GM21526 (cell line): ENCODE measurements at regions not wholly inside any gene's neighbourhood (a gene's known extent, or its start where the extent isn't known, plus 50 kb on each side); places are given as distances from the start of the nearest gene placed in this dataset.

Experiments used
- ATAC-seq: cut with Tn5 transposase; IDR thresholded peaks from one replicate; pipeline ENCODE4 v1.9.1; 2021; ENCODE audit warnings: moderate library complexity; ENCODE audit not compliant: unreplicated experiment, low FRiP score

DNA sequence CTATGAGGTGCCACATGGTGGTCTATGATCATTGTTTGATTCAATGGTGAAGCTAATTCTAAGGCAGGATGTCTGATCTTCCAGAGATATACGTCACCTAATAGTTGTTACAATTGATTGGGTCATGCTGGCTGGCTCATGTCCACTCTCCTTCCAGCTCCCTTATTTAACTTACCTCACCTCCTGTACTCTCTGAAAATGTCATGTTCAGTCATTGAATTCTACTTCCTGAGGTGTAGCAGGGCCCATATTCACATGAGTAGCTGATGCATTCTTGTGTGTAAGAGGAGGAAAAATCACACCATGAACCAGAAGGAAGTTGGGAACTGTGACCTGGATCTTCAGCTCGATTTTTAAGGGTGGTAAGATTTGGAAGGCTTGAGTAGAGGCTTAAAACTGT lies 795.8 kb downstream of the QKI start:
- ATAC-seq: no peak

DNA sequence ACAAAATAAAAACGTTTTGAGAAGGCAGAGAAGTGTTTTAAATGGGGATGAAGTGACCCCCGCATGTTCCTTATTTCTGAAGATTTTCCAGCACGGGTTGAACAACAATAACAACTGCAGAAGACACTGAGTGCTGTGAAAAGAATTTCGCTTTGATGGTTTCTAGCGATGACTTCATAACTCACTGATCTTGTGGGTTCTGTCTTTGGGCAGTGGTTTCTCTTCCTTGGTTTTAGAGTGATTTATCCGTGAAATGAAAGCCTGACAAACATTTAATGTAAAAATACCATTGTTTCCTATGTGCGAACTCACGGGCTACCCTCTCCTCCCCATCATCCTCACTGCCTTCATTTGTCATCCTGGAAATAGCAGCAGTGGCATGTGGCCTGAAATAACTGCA lies 793.9 kb downstream of the QKI start:
- no peak for ATAC-seq

DNA sequence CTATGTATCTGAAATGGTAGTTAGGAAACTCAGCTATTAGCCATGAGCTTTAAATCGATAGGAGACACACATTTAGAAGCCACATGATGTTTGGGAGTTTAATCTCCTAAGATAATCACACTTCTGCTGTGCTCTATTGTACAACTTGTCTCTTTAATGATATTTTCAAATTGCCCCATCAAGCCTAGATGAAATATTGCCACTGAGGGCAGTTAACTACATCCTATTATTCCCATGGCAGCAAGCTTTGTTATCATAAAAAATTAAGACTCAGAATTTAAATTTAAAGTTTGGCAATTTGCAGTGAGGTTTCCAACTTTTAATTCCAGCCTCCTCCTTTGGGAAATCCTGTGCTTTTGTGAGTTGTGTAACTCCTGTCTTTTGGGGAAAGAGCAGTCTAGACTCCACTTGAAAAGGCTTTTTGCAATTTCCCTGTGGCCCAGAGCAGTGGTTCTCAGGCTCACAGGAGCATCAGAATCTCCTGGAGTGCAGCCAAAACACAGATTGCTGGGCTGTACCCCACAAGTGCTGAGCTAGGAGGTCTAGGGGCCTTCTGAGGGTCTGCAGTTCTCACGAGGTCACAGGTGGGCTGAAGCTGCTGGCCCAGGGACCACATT lies 792.4 kb downstream of the QKI start:
- ATAC-seq: no peak

DNA sequence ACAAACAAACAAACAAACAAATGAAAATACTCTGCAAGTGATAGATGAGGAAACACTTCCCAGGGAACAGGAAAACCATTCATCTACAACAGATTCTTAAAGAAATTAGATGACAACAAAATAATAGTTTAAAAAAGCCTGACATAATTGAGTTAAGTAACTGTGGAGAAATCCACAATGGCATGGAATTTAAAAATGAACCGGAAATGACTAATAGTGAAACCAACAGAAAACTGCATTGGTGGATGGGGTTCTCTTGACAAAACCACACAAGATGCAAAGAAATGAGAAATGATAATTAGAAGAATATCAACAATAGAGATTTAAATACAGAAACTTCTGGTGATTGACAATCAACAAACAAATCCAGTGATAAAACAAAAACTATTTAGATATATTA lies 785.6 kb downstream of the QKI start:
- ATAC-seq: no peak

DNA sequence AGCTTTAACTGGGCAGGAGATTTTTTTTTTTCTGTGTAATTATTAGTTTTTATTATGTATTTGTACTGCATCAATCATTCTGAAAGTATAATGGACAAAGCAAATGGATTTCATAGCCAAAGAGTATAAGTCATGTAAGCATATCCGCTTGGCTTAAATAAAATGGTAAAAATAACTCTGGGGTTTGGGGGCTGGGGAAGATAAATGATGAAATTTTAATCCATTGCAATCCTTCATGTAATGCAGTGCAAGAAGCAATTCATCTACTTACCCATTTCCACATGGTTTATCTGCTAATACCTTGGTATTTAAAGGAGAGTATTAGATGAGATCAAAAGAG lies 781.4 kb downstream of the QKI start:
- no peak for ATAC-seq

DNA sequence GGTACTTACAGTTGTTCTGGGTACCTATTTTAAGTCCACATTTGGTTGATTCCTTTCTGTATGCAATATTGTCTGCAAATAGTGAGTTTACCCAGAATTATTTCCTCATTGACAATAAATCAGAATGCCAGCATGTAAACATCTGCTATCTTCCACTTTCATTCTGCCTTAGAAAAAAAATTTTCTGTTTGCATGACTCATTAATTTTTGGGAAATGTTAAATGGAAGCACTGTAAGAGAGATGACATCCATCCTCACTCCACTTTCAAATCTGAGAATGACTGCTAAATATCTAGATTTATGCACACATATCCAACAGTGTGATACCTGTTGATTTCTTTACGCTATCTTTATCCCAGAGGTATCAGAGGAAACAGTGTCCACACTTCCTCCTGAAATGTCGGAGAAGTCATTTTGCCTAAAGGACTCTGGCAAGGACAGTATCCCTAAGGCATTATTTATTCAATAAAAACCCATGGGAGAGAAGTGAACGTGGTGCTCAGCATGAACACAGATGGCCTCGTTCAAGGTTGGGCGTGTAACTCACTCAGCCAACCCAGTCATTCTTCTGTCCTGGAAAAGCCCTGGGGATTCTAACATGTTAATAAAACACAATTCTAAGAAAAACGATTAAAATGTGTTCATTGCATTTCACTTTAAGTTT lies 780.9 kb downstream of the QKI start:
- ATAC-seq: no peak

DNA sequence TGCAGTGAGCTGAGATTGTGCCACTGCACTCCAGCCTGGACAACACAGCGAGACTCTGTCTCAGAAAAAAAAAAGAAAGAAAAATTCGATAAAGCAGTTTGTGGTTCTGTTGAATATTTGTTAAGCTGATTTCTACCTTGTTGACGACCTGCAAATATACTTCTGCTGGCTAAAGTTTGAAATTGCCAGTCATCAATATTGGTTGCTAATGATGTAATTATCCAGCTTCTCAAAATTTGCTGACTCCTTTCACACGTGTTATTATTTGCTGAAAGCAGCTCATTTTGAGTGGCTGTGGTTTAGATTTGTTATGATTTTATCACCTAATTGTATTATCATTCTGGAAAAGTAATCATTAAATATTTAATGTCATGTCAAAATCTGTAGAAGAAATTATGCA lies 774.3 kb downstream of the QKI start:
- no peak for ATAC-seq

DNA sequence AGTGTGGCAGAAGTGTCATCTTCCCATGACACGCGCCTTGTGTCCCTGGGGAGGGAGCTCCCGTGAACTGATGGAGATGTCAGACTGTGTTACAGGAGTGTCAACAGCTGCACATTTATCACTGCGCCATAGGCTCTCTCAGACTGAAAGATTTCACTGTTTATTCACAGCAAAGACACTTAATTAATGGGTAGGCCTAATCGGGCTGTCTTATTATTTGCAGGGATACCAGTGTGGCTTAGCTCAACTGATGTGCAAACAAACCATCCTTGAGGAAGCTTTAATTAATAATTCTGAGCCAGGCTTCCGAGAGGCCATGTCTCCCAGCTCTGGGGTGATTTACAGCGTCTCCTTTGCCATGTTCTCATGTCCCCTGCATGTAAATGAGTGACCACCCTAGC lies 771.0 kb downstream of the QKI start:
- no peak for ATAC-seq

DNA sequence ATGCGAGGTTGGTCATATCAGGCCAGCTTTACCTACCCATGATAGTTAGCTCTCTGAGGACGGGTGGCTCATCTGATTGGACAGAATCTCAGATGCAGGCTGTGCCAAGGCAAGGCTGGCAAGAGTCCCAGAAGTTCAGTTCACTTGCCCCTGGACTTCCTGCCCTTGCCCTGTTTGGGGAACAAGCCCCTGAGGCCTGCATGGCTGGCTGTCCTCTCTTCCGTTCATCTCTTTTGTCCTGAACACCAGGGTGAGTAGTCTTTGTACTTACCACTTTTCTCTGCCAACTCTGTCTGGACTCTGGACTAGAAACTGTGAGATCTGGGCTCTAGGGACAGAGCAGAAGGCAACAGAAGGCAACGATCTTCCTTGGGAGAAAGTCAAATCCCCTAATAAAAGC lies 769.9 kb downstream of the QKI start:
- ATAC-seq: no peak

DNA sequence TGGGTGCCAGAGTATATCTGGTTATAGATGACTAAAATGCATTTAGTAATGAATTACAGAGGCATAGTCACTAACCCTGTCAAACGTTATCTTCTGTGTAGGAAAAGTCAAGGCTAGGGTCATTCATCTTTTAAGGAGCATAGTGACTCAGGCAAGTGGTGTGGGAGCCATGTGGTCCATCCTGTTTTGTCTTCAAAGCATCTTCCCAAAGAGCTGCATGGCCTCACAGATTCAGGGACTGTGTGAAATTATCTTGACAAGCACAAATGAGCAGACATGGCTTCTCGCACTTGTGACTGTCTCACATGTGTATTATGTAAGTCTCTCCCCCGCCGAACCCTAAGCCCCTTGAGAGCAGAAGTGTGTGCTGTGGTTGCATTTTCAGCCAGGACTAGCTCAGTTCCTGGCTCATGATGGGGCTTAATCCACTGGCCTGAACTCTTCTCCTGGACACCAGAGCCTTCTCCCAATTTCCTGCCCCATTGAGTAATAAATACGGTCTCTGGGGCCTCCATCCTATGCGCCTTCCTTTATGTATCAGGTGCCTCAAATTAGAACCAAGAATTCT lies 769.1 kb downstream of the QKI start:
- no peak for ATAC-seq

DNA sequence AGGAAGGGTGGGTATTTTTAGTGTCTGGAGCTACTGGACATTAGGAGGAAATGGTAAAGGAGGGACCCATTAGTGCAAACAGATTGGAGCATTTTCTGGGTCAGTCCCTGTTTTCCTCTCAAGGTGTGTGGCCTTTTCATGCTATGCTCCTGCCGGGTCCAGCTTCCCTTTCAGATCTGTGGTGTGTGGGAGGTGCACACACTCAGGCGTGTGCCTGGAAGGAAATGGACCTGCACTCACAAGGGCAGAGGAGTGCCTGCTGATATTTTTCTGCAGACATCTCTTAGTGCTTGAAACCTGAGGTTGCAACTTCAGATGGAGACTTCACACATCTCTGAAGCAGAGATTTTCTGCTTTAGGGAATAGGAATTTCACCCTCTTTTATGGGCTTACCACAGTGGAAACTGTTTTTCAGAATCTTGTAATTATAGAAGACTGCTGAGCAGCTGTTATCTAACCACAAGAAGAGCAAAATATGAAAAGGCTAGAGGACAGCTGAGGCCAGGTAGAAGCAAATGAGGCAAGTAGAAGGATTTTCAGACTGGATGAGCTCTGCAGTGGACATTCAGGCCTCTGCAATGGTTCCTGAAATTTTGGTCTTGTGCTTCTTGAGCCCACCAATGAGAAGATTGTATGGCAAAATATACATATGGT lies 764.3 kb downstream of the QKI start:
- no peak for ATAC-seq

DNA sequence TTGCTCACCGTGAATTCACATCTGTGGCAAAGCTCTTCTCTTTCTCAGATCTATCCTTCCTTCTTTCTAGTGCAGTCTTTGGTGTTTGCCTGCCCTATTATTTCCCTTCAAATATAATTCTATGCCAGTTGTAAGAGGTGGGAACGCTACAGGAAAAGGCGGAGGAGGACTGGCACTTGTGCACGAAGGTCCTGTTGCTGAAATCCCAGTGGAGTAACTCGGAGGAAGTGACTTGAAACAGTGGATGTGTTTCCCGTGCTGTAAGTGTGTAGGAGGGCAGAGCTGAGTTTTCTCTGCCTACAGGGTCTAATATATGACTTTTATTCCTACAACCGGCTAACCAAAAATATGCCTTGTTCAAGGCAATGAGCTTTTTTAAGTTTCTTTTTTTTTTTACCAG lies 754.8 kb downstream of the QKI start:
- no peak for ATAC-seq

DNA sequence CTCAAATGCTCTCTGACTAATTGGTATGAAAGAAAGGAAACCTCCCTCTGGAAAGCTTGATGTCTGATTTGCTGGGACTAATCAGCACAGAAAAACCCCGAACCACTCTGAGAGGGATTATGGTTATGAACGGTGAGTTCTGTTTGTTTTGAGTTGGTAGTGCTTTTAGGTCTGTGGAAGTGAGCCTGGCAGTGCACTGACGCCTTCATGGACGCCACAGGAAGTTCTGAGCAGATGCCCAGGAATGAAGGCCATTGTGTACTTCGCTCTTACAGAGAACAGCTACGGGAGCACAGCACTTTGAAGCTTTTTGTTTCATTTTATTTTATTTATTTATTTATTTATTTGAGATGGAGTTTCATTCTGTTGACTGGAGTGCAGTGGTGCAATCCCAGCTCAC lies 754.1 kb downstream of the QKI start:
- ATAC-seq: no peak

DNA sequence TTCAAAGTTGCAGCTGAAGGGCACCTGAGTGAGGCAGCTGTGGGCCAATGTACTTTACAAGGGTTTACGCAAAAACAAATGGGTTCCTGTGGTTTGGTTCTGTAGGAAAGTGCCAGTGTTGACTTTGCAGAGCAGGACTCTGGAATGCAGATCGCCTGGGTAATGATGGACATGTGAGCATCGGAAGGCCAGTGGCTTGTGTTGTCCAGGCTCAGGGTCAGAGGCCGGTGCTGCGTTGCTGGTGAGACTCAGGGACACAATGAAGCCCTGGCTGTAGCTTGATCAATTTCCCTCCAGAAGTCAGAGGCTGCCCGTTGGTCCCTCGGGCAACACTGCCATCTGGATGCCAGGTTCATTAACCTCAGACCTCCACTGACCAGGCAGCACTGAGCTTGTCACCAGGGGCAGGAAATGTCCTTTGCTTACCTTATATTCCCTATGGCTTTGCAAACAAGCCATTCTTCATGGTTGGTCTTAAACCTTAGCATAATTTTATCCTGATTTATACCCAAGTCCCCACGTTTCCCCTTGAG lies 753.4 kb downstream of the QKI start:
- no peak for ATAC-seq

DNA sequence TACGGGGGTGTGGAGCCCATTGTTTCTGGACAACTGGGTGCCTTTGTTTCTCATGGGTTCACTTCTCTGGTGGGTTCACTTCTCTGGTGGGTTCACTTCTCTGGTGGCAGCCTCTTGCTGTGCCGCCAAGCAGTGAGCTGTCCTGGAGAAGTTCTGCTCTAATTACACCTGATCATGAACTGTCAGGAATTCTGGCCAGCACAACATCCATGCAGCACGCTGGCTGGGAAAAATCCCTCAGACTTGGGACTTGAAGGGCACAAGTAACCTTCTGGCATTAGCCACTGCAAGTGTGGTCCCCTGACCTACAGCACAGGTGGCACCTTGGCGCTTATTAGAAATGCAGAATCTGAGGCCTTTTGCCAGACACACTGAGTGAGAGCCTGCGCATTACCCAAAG lies 752.5 kb downstream of the QKI start:
- ATAC-seq: no peak

DNA sequence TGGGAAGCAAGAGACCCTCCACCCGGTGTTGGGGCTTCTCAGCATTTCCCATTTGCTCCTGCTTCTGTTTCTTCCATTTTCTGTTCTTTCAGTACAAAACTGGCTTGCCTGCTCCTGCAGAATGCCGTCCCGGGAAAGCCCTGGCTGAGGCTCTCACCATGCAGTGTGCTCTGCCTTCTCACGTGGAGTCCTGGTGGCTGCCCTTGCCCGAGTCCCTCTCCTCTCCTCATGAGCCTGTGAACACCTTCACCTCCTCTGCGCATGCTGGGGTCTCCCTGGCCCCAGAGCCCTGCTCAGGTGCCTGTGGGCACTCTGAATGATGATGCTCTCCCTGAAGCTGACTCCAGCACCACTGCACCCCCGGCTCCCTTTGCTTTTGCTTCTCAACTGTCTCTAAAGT lies 752.0 kb downstream of the QKI start:
- no peak for ATAC-seq

DNA sequence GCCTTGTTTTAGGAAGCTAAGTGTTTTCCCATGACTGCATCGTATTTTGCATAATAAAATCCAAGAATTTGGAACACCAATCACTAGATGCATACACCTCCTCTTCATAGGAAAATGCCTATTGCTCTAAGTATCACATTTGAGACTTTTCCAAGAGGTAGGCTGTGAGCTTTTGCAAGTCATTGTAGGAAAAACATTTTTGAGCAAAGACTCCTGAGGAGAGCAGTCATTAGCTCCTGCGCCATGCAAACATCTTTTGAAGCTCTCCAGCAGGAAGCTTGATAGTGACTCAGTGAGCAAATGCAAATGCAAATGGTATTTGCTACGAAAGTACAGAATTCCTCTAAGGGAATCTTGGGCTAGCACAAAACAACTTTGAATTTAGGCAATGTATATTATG lies 750.4 kb downstream of the QKI start:
- ATAC-seq: no peak

DNA sequence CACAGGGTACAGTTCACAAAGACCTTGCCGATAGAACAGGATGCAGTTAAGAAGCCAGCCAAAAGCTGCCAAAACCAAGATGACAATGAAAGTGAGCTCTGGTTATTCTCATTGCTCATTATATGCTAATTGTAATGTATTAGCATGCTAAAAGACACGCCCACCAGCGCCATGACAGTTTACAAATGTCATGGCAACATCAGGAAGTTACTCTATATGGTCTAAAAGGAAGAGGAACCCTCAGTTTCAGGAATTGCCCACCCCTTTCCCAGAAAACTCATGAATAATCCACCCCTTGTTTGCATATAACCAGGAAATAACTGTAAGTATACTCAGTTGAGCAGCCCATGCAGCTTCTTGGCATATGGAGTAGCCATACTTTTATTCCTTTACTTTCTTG lies 748.7 kb downstream of the QKI start:
- no peak for ATAC-seq

DNA sequence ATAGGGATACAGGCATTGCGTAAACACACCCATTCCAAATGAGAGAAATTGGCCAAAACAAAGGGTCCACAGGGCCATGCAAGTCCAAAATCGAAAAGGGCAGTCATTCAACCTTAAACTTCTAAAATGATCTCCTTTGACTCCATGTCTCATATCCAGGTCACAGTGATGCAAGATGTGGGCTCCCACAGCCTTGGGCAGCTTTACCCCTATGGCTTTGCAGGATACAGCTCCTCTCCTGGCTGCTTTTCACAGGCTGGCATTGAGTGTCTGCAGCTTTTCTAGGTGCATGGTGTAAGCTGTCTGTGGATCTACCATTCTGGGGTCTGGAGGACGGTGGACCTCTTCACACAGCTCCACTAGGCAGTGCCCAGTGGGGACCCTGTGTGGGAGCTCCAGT lies 744.5 kb downstream of the QKI start:
- ATAC-seq: no peak

DNA sequence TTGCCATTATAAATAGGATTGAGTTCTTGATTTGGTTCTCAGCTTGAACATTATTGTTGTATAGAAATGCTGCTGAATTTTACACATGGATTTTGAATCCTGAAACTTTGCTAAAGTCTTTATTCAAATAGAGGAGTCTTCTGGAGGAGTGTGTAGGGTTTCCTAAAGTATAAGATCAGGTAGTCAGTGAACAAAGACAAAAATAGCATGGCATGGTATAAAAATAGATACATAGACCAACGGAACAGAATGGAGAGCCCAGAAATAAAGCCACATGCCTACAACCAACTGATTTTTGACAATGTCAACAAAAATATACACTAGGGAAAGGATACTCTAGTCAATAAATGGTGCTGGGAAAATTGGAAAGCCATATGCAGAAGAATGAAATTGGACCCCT lies 740.1 kb downstream of the QKI start:
- no peak for ATAC-seq

DNA sequence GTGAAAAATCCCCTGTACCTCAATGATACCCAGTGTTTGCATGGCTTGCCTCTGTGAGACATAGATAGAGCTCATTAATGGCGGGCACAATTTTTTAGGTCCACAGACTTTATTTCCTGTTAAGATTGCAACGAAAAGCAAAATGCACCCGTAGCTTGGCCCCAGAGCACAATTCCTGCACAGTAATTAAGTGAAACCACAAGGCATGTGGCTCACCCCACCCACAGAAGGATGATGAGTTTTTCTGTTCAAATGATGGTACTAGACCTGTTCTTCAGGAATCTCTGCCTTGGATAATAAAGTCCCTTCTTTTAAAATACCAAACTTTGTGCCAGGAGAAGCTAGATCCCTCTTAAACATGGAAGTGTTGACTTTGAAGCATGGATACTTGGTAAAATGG lies 738.1 kb downstream of the QKI start:
- ATAC-seq: no peak
